HG03060 (cell line): ENCODE measurements at regions not wholly inside any gene's neighbourhood (a gene's known extent, or its start where the extent isn't known, plus 50 kb on each side); places are given as distances from the start of the nearest gene placed in this dataset.

Experiments
- ATAC-seq: cut with Tn5 transposase; IDR thresholded peaks from one replicate; pipeline ENCODE4 v1.9.1; 2021; ENCODE audit warnings: low read depth, moderate number of reproducible peaks; ENCODE audit not compliant: unreplicated experiment

- ATAC-seq = no peak
These were observed 161.6 kb downstream of the NR4A2 start for GRCh38 chr2:156170929-156171328.

DNA sequence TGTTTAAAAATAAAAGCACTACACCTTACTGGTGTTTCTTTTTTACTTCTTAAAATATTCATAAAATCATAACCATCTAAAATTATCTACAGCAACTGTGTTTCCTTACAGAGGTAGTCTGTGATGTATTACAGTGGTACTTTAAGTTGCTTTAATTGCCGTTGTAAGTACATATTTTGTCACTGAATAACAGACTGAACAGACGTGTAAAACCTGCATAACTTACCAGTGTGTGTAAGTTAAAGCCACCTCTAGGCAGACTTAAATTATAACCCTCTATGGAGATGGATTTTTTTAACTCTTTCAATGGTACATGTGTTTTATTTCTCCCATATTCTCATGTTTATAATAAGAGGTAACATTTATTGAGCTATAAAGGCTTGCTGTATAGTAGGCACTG lies 166.8 kb downstream of the NR4A2 start:
- ATAC-seq = no peak

- no peak for ATAC-seq
These were observed 168.3 kb downstream of the NR4A2 start for GRCh38 chr2:156164091-156164720.

DNA sequence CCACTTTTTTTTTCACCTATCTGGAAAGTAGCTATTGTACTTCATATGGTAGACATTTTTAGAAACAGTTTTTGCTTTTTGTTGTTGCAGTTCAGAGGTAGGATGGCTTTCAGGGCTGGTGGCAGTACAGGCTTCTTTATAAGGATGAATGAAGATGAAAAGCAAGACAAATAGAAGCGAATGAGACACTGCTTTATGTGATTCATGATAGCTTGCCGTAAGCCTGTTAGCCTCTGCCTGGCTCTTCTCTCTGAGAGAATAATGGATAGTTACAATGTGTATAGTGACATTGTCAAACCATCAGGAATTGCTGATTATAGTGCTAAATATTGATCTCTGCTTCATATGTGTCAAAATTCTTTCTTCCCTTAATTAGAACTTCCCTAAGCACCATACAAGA lies 173.7 kb downstream of the NR4A2 start:
- no peak for ATAC-seq

- no peak for ATAC-seq
These were observed 174.9 kb downstream of the NR4A2 start for GRCh38 chr2:156157670-156158069.

- ATAC-seq = no peak
These were observed 175.9 kb downstream of the NR4A2 start for GRCh38 chr2:156156580-156156979.

GRCh38 chr2:156155319-156155718 lies 177.2 kb downstream of the NR4A2 start:
- no peak for ATAC-seq

- no peak for ATAC-seq
These were observed 181.2 kb downstream of the NR4A2 start for GRCh38 chr2:156151351-156151750.

- ATAC-seq = no peak
These were observed 184.8 kb downstream of the NR4A2 start for GRCh38 chr2:156147594-156148330.

DNA sequence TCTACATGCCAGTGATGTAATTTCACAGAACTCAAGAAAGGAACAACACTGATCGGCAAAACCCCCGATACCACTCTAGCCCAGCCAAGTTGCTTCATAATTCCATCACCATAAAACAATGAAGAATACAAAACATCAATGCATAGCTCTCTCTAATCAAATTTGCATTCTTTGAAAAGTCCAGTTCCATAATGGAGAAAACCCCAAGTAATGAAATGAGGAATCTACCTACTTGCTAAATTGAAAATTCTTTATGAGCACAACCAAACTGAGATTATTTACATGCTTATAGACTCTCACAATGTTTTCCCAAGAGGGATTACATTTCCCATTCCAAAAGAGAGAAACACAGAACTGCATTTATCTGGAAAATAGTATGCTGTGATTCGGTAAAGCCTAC lies 186.5 kb downstream of the NR4A2 start:
- ATAC-seq = no peak

DNA sequence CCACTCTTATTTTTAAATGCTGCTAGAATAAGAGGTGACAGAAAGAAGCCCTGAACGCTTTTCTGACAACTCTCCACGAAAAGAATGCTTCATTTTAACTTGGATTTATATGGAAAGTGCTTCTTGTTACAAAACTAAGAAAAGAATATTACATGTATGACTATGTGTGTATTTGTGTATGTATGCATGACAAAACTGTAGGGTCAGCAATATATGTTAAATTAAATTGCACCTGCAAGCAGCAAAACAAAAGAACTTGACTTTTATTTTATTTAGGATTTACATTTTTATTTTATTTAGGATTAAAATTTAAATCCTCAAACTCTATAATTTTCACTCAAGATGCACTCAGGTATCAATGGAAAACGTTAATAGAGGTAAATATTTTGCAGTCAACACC lies 187.1 kb downstream of the NR4A2 start:
- no peak for ATAC-seq

DNA sequence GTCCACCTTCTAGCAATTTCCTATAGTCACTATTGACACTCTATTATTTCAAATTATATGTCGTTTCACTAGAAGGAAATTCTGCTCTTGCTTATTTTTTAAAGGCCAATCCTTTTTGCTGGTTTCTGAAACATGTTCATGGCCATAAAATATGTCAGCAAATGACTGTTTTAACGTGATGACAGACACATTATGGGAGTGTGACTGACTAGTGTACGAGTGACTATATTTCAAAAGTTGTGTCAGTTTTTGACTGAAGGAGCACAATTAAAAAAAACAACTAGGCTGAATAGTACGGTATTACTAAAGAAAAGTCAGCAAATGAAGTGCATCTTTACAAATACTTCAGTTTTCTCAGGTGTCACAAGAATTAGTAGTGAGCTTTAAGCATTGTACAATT lies 196.0 kb downstream of the NR4A2 start:
- no peak for ATAC-seq

- ATAC-seq = no peak
These were observed 197.6 kb downstream of the NR4A2 start for GRCh38 chr2:156134887-156135286.

GRCh38 chr2:156132941-156133340 lies 199.6 kb downstream of the NR4A2 start:
- ATAC-seq = no peak

- ATAC-seq = no peak
These were observed 200.4 kb downstream of the NR4A2 start for GRCh38 chr2:156132130-156132529.

- no peak for ATAC-seq
These were observed 203.3 kb downstream of the NR4A2 start for GRCh38 chr2:156129227-156129626.

- no peak for ATAC-seq
These were observed 207.5 kb downstream of the NR4A2 start for GRCh38 chr2:156125018-156125417.

- no peak for ATAC-seq
These were observed 208.1 kb downstream of the NR4A2 start for GRCh38 chr2:156124458-156124857.

GRCh38 chr2:156118753-156119416 lies 213.6 kb downstream of the NR4A2 start:
- no peak for ATAC-seq

DNA sequence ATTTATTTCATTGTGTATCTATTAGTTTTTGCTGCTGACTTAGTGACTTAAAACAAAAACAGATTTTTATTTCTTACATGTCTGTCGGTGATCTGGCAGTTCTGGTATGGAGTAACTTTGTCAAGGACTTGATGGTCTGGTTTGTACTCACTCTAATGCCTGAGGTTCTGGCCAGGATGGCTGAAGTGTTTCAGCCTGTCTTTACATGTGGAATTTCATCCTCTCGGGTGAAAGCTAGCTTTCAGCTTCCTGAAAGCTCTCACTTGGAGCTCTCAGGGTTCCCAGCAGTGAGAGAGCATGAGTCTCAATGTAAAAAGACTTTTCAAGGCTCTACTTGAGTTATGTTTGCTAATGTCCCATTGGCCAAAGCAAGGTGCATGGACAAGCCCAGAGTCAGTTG lies 216.4 kb downstream of the NR4A2 start:
- ATAC-seq = no peak

- no peak for ATAC-seq
These were observed 217.2 kb downstream of the NR4A2 start for GRCh38 chr2:156115338-156115737.

- no peak for ATAC-seq
These were observed 220.2 kb downstream of the NR4A2 start for GRCh38 chr2:156112323-156112722.
